ENCODE measurements at regions not wholly inside any gene's neighbourhood (a gene's known extent, or its start where the extent isn't known, plus 50 kb on each side); places are given as distances from the start of the nearest gene placed in this dataset.
"Not testable (repeated sequence)": the region's sequence is repeated elsewhere in the genome, so short reads cannot be mapped to it uniquely, and the experiment has no call there.

DNA sequence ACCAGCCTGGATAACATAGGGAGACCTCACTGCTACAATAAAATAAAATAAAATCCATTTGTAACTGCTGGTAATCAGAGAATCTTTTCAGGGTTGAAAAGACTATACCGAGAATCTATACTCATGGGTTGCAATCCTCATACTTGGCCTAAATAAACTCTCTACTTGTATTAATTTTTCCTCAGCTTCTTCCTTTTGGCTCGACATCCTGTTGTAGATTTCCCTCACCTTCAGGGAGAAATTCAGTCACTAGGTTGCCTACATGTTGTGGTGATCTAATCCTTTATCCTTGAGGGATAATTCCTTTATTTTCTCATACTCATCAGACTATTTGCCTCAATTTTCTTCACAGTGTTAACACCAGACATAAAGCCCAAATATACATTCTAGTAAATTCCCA, 1093.4 kb downstream of the SORCS3 start:
- Histone ChIP-seq H3K4me2 (no peak overlapping the region), H3K79me2 (no peaks in the 10 kb centered on the region), H3K4me1 (ENCODE audit: insufficient read depth) (no peaks in the 10 kb centered on the region), H4K20me1 (ENCODE audit: insufficient read depth, poor library complexity, severe bottlenecking) (no peaks in the 10 kb centered on the region), H2AFZ (no peak overlapping the region), H3K36me3 (replicated peaks; ENCODE audit: insufficient read depth, low read depth) (no peaks in the 10 kb centered on the region), H3K4me3 (no peak overlapping the region), H3K9me2 (replicated peaks; ENCODE audit: insufficient read depth) (no peaks in the 10 kb centered on the region), H3K27ac (no peak overlapping the region), H3K9me3 (ENCODE audit: low read depth) (no peaks in the 10 kb centered on the region), H3K27me3 (no peaks in the 10 kb centered on the region)
- WGBS (ENCODE audit: low lambda C conversion rate, missing lambda C conversion rate): 94% methylated on average over 2 of the region's 2 CpGs
- no peak for DNase-seq (ENCODE audit: low spot score)
- TF ChIP-seq EZH2 (IDR thresholded peaks at IDR 0.05; ENCODE audit: borderline replicate concordance) (no peak), EZH2phosphoT487 (IDR thresholded peaks at IDR 0.05; ENCODE audit: low read depth, severe bottlenecking, unreplicated experiment) (no peak)
- TF ChIP-seq, protein P1, sequence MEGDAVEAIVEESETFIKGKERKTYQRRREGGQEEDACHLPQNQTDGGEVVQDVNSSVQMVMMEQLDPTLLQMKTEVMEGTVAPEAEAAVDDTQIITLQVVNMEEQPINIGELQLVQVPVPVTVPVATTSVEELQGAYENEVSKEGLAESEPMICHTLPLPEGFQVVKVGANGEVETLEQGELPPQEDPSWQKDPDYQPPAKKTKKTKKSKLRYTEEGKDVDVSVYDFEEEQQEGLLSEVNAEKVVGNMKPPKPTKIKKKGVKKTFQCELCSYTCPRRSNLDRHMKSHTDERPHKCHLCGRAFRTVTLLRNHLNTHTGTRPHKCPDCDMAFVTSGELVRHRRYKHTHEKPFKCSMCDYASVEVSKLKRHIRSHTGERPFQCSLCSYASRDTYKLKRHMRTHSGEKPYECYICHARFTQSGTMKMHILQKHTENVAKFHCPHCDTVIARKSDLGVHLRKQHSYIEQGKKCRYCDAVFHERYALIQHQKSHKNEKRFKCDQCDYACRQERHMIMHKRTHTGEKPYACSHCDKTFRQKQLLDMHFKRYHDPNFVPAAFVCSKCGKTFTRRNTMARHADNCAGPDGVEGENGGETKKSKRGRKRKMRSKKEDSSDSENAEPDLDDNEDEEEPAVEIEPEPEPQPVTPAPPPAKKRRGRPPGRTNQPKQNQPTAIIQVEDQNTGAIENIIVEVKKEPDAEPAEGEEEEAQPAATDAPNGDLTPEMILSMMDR (IDR thresholded peaks at IDR 0.05; ENCODE audit: poor library complexity): no peak

DNA sequence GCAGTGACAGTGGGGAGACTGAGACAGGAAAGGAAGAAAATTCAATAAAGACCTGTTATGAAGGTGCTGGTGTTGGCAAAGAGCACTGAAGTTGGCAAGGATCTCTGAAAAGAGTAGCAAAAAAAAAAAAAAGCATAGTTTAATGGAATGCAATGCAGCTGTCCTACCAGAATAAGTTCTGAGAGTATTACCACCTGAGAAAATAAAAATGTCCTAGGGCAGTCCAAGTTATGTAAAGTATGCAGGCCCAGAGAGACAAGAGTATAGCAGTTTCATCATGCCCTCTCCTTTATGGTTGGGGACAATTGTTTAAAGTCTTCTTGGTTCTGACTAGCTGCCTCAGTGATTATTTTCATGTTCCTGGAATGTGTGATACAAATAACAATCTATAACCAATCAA, 1092.8 kb downstream of the SORCS3 start:
- Histone ChIP-seq H4K20me1 (ENCODE audit: insufficient read depth, poor library complexity, severe bottlenecking) (no peaks in the 10 kb centered on the region), H3K9me3 (ENCODE audit: low read depth) (no peaks in the 10 kb centered on the region), H3K27ac (no peak overlapping the region), H3K4me1 (ENCODE audit: insufficient read depth) (no peaks in the 10 kb centered on the region), H3K9me2 (replicated peaks; ENCODE audit: insufficient read depth) (no peaks in the 10 kb centered on the region), H3K4me2 (no peak overlapping the region), H3K27me3 (no peaks in the 10 kb centered on the region), H2AFZ (no peak overlapping the region), H3K4me3 (no peak overlapping the region), H3K36me3 (replicated peaks; ENCODE audit: insufficient read depth, low read depth) (no peaks in the 10 kb centered on the region), H3K79me2 (no peaks in the 10 kb centered on the region)
- no peak for TF ChIP-seq EZH2phosphoT487 (IDR thresholded peaks at IDR 0.05; ENCODE audit: low read depth, severe bottlenecking, unreplicated experiment)
- TF ChIP-seq EZH2 (IDR thresholded peaks at IDR 0.05; ENCODE audit: borderline replicate concordance): no peak
- TF ChIP-seq, protein P1 (IDR thresholded peaks at IDR 0.05; ENCODE audit: poor library complexity): no peak
- DNase-seq (ENCODE audit: low spot score): no peak

DNA sequence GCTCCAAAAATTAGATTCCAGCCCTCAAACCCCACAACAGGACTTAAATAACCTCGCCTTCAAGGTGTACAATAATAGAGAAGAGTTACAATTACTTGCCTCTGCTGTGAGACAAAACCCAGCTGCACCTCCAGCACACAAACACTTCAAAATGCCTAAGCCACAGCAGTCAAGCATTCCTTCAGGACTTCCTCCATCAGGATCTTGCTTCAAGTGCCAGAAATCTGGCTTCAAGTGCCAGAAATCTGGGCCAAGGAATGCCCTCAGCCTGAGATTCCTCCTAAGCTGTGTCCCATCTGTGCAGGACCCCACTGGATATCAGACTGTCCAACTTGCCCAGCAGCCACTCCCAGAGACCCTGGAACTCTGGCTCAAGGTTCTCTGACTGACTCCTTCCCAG, 1088.3 kb downstream of the SORCS3 start:
- Histone ChIP-seq H3K36me3 (replicated peaks; ENCODE audit: insufficient read depth, low read depth) (no peaks in the 10 kb centered on the region), H3K4me3 (no peak overlapping the region), H3K9me2 (replicated peaks; ENCODE audit: insufficient read depth) (no peaks in the 10 kb centered on the region), H4K20me1 (ENCODE audit: insufficient read depth, poor library complexity, severe bottlenecking) (no peaks in the 10 kb centered on the region), H2AFZ (no peak overlapping the region), H3K9me3 (ENCODE audit: low read depth) (no peaks in the 10 kb centered on the region), H3K79me2 (no peaks in the 10 kb centered on the region), H3K4me1 (ENCODE audit: insufficient read depth) (no peaks in the 10 kb centered on the region), H3K27ac (no peak overlapping the region), H3K4me2 (no peak overlapping the region), H3K27me3 (no peaks in the 10 kb centered on the region)
- 91% methylated on average over 1 of the region's 1 CpG for WGBS (ENCODE audit: low lambda C conversion rate, missing lambda C conversion rate)
- DNase-seq (ENCODE audit: low spot score): no peak
- TF ChIP-seq EZH2 (IDR thresholded peaks at IDR 0.05; ENCODE audit: borderline replicate concordance) (no peak), EZH2phosphoT487 (IDR thresholded peaks at IDR 0.05; ENCODE audit: low read depth, severe bottlenecking, unreplicated experiment) (no peak)
- TF ChIP-seq, protein P1 (IDR thresholded peaks at IDR 0.05; ENCODE audit: poor library complexity): no peak

DNA sequence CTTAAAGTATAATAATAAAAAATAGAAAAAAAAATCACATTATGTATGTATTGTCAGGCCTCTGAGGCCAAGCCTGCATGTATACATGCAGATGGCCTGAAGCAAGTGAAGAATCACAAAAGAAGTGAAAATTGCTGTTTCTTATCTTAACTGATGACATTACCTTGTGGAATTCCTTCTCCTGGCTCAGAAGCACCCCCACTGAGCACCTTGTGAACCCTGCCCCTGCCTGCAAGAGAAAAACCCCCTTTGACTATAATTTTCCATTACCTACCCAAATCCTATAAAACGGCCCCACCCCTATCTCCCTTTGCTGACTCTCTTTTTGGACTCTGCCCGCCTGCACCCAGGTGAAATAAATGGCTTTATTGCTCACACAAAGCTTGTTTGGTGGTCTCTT, 1086.5 kb downstream of the SORCS3 start:
- not testable (repeated sequence) for H3K79me2 ChIP-seq; H3K9me2 ChIP-seq (replicated peaks; ENCODE audit: insufficient read depth); H3K36me3 ChIP-seq (replicated peaks; ENCODE audit: insufficient read depth, low read depth); H2AFZ ChIP-seq; H3K4me3 ChIP-seq; H3K4me2 ChIP-seq; H3K4me1 ChIP-seq (ENCODE audit: insufficient read depth); H3K9me3 ChIP-seq (ENCODE audit: low read depth); H4K20me1 ChIP-seq (ENCODE audit: insufficient read depth, poor library complexity, severe bottlenecking); H3K27me3 ChIP-seq
- peak overlapping the region; percentile 56 for H3K27ac ChIP-seq
- peak; percentile 19 for DNase-seq (ENCODE audit: low spot score)
- 61% methylated on average over 2 of the region's 2 CpGs for WGBS (ENCODE audit: low lambda C conversion rate, missing lambda C conversion rate)
